HG03196 (cell line): ENCODE measurements at regions not wholly inside any gene's neighbourhood (a gene's known extent, or its start where the extent isn't known, plus 50 kb on each side); places are given as distances from the start of the nearest gene placed in this dataset.

Experiments
- ATAC-seq: cut with Tn5 transposase; IDR thresholded peaks from one replicate; pipeline ENCODE4 v1.9.1; 2021; ENCODE audit not compliant: unreplicated experiment

DNA sequence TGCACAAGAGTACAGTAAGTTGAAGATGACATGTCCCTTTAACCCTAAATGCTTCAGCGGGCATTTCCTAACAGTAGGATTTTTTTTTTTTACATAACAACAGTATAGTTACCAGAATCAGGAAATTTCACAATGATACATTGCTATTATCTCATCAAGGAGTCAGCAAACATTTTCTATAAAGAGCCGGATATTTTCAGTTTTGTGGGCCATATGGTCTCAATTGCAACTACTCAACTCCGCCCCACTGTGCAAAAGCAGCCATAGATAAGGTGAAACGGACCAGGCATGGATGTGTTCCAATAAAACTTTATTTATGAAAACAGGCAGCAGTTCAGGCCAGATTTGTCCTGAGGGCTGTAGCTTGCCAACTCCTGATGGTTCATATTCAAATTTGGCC is 130.6 kb downstream of the SMAD6 start:
- ATAC-seq: no peak

DNA sequence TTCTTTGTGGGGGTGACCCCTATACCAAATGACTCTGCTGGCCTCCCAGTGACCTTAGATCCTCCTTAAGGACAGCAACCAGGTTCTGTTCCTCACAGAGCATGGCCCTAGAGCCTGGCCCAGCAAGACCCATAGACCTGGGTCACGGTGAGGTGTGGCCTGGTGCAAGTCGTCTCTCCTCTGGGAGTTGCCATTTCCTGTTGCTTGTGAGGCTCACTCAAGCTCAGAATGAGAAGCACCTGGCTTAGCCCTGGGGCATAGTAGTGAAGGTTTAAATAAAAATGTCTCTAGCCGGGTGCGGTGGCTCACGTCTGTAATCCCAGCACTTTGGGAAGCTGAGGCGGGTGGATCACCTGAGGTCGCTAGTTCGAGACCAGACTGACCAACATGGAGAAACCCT is 131.3 kb downstream of the SMAD6 start:
- ATAC-seq: no peak

DNA sequence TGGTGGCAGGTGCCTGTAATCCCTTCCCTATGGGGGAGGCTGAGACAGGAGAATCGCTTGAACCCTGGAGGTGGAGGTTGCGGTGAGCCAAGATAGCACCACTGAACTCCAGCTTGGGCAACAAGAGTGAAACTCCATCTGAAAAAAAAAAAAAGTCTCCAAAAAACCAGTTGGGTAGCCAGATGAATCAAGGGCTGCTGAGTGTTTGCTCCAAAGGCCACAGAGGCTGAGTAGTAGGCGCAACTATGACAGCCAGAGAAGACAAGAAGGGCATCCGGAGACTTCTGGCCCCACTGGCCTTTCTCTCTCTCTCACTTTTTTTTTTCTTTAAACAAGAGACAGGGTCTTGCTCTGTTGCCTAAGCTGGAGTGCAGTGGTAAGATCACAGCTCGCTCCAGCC is 131.8 kb downstream of the SMAD6 start:
- no peak for ATAC-seq

DNA sequence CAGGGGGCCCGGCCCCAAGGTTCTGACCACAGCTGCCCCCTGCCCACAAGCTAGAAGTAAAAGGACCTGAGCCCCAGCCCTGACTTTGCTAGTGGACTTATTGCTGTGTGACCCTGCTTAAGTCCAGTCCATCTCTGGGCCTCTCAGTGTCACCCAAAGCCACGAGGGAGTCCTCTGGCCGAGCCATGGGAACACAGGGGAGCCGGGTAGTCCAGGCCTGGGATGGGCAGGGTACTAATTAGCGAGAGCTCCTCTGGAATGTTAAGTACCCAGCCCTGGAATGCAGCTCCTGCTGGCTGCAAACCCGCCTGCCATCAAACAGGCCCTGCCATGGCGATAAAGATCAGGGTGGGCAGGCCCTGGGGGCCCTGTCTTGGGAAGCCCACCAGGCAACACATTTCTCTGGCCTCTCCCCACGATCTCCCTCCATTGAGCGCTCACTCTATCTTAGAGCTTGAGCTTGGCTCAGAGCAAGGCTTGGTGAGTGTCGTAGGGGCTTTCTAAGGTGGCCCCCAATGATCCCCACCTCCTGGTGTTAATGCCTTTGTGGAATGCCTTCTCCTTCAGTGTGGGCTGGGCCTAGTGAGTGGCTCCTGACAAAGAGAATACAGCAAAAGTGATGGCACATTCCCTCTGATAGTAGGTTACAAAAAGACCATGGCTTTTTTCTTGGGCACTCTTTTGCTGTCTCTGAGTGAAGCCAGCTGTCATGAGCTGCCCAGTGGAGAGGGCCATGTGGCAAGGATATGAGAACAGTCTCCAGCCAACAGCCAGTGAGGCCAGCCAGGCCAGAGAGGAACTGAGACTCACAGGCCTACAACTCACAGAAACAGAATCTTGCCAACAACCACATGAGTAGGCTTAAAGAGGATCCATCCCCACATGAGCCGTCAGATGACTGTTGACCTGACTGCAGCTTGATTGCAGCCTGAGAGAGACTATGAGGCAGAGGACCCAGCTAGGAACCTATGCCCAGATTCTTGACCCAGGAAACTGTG is 133.1 kb downstream of the SMAD6 start:
- ATAC-seq: no peak

DNA sequence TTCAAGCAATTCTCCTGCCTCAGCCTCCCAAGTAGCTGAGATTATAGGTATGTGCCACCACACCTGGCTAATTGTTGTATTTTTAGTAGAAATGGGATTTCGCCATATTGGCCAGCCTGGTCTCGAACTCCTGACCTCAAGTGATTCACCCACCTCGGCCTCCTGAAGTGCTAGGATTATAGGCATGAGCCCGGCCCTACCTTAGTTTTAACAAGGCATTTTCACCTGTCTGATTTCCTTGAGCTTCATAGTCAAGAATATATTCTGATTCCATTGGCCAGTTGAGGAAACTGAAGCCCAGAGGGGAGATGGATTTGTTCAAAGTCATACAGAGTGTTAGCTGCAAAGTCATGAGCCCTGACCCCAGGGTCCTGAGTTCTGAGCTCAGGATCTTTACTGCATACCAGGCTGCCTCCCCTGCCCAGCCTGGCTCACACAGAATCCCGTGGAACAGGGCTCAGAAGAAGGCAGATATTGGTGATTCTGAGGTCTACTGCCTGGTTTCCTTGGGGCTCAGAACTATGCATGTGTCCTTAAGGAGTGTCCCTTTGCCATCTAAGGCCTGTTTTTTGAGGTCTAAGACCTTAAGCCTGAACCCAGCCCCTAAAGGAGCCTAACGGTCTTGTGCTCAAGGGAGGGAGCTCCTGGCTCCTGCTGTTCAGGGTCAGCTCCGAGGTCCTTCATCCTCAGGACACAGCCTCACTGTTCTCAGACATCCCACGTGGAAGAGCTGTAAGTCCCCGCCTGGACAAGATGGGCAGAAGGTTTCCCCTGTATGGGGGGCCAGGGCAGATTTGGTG is 134.4 kb downstream of the SMAD6 start:
- ATAC-seq: no peak

DNA sequence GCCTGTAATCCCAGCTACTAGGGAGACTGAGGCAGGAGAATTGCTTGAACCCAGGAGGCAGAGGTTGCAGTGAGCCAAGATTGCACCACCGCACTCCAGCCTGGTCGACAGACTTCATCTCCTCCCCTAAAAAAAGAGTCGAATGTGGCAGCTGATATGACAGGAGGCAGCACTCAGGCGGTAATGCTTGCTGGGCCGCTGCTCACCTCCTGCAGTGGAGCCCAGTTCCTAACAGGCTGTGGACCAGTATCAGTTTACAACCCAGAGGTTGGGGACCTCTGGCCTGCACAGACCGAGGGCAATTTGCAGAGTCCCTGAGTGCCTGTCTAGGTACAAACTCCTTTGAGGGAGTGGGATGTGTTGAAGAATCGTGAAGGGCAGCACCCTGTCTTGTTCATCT is 136.2 kb downstream of the SMAD6 start:
- no peak for ATAC-seq

DNA sequence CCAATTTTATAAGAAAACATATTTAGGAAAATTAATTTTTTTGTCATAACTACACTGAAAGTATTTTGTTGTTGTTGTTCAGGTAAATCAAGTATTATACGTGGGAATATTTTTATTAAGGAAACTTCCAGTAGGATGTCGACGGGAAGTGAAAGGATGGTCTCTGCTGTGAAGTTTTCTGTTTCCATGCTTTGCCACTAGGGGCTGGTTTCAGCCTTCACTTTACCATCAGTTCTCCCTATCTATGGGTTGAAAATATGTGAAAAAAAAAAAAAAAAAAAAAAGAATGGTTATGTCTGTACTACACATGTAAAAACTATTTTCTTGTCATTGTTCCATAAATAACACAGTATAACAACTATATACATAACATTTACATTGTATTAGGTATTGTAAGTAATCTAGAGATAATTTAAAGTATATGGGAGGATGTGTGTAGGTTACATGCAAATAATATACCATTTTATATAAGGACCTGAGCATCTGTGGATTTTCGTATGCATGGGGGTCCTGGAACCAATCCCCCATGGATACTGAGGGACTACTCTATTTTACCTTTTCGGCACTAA is 136.7 kb downstream of the SMAD6 start:
- ATAC-seq: no peak

DNA sequence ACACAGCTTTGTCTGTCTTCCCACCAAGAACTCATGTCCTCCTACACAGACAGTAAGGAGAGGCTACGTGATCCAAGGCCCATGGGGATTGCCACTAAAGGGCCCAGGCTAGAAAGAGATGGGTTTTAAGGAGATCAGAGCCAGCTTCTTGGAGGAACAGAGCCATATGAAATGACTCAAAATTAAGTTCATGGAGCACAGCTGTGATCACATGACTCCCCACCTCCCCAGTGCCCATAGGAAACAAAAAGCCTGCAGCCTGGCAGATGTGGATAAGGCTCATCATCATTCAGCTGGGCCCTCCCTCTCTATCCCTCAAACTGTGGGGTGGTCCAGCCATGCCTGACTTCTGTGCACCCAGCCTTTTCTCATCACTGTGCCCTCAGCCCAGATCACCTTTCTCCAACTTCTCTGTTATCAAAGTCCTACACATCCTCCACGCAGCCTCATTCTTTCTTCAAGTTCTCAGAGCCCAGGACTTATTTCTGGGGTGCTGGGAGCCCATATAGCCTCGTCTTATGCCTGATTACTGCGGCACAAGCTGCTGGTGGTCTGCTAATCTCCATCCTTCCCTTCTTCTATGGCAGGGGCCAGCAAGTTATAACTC is 137.6 kb downstream of the SMAD6 start:
- ATAC-seq: no peak

DNA sequence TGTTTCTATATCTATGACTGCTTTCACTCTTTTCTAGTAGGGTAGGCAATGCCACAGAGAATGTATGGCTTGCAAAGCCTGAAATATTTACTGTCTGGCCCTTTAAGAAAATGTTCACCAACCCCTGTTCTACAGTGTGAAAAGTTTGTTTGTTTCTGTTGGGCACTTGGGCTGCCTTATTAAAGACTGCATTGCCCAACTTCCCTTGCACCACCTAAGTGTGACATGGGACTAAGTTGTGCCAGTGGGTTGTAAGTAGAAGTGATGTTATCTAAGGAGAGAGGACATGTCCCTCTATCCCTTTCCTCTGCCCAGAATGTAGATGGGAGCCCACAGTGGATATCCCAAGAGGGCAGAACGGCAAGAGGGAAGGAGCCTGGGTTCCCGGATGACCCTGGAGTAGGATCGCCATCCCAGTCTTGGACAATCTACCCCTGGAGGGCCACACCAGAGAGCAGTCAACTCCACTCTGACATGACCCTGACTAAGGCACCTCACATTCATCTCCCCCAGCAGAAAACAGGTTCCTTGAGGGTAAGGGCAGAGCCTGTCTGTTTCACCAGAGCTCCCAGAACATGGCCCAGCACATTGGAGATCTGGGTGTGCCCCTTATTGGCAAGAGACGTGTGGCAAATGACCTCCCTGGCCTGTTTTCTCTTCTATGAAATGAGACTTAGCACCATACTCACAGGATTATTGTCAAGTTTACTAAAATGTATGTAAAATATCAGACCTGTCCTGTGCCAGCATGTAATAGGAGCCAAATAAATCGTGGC is 138.8 kb downstream of the SMAD6 start:
- ATAC-seq: no peak

DNA sequence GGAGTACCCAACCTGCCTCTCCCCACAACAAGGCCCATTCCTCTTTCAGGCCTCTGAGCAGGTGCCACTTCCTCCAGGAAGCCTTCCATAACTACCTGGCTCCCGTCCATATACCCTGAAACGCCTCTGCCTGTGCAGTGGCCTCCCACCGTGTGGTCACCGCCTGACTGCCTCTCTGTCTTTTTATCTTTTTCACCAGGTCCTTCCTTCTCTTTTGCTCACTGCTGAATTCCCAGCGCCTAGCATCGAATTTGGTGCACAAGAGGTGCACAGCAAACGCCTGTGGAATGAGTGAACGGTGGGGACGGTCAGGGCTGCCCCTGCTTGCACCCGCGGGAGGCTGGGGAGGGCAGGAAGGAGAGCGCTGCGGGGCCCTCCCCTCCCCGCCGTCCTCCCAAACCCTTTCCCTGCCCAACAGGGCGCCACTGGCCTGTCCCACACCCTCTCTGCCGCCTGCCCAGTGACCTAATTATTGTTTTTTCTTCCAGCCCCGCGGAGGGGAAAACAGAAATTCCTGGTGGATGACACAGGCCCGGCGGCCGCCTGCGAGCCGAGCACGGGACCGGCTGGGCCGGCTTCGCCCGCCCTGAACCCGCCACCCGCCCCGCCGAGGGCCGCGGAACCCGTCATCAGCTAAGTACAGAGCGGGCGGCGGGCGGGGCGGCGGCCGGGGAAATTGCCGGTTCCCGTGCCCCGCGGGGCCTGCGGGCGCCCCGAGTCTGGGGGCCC is 140.1 kb downstream of the SMAD6 start:
- no peak for ATAC-seq

DNA sequence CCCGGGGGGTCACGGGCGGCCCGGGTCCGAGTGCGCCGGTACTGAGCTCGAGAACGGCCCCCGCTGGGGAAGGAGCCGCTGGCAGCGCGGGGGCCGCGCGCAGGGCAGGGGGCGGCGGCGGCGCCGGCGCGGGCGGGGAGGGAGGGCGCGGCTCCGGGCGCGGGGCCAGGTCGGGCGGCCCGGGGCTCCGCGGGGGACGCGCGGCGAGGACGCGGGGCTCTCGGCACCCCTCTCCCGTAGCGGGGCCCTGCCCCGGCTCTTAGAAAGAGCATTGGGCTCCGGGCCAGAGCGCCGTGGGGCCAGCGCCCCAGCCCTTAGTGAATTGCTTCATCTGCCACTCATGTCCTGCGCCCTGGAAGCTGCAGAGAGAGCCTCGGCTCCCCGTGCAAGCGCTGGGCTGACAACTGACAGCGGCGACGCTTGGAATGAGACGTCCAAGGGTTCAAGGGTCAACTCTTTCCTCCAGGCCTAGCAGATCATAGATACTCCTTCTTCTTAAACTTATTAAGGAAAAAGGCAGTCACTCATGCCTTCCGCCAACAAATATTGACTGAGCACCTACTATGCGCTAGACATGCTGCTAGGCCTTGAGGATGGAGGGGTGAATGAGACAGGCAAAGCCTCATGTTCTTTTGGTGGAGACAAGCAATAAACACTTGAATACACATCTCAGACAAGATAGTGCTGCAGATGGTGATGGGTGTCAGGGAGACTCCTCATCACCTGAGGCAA is 140.8 kb downstream of the SMAD6 start:
- no peak for ATAC-seq

DNA sequence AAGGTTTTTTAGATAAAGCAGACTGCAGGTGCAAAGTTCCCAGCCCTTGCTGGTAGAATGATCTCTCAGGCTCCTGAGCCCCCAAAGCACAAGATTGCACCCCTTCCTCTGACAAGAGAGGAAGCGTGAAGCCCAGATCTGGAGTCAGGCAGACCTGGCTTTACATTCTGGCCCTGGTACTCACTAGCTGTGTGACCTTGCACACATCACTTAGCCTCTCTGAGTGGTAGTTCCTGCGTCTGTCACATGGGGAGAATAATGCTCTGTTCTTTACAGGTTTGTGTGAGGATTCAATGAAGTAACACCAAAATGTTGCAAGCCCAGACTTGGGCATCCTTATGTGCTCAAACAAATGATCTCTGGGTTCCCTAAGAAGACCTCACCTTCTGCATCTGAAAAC is 141.5 kb downstream of the SMAD6 start:
- no peak for ATAC-seq

DNA sequence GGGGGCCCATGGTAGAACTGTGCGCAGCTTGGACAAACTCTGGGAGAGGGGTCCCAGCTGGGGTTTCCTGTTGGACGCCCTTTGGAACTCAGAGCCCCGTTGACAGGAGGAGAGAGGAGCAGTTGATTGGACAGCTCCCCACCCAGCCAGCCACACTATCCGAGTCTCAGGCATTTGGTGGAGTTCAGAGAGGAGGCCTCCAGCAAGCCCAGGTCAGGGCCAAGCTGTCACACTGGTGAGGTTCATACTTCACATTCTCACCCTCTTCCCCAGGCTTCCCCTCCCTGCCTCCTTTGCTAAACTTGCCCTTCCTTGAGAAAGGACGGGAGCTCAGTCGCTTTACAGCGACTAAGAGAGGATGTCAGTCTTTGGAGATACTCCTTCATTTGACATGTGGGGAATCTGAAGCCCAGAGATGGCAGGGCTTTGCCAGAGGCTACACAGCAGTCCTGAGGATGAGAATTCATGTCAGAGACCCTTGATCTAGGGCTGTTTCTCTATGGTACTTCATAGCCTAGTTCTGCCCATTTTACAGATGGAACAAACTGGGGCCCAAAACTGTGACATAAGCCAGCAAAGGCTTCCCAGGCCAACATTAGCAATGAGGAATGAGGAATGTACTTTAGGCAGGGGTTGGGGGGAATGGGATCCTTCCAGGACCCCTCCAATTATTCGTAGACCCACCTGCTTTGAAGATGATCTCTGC is 142.2 kb downstream of the SMAD6 start:
- ATAC-seq: no peak

DNA sequence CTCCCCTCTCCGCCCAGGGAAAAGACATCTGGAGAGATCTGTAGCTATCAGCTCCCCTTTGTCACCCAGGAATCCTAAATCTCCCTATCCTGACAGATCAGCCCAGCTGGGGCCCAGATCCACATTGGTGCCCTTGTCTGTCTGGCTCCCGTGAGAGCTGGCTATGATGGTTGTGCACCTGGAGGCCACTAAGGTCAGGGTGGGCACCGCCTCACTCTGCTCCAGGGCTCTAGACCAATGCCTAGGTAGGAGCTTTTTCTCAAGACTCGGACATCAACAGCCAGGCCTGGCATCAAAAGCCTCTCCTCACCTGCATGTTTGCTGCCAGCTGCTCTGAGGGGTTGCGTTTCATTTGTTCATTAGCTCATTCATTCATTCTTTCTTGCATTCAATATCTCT is 142.7 kb downstream of the SMAD6 start:
- no peak for ATAC-seq

DNA sequence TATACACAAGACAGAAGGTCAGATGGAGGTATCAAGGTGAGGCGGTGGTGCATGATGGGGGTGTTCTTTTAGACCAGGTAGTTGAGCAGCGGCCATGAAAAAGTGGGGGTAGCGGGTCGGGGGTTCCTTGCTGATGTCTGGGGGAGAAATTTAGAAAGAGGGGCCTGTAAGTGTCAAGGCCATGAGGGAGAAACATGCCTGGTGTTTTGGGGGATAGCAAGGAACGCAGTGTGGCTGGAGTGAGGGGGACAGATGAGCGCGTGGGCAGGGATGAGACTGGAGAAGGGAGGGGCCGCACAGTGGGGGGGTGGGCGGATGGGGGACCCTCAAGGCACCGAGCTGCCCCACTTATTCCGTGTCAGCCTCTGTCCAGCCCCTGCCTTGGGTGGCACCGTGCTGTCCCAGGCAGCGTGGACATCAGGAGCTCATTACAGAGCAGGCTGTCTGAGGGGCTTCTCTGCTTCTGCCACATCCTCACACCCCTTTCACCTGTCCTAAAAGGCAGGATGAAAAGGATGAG is 143.3 kb downstream of the SMAD6 start:
- no peak for ATAC-seq

DNA sequence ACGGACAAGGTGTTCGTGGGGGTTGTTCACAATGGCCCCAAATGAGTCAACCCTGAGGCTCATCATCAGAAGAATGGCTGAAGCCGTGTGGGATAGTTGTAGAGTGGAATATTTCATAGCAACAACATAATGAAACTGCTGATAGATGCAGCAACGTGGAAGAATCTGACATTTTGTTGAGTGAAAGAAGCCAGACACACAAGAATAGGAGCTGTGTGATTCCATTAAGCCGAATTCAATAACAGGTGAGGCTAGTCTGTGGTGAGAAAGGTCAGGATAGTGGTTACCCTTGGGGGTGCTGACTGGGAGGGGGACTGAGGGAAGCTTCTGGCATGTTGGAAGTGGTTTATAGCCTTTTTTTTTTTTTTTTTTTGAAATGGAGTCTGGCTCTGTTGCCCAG is 144.0 kb downstream of the SMAD6 start:
- no peak for ATAC-seq

DNA sequence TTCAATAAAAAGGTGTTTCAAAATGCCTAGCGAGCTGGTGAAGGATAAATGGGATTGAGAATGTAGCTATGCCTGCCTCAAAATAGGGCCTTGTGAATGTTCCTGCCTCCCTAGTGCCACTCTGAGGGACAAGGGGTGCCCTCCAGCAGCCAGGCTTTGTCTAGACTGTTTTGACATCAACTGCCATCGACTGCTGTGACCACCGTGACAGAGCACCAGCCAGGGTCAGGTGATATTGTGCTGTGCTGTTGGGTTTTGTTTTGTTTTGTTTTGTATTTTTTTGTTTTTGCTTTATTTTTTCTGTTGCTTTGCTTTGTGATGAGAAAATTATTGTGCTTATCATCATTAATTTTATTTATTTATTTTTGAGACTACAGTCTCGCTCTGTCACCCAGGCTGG is 144.8 kb downstream of the SMAD6 start:
- no peak for ATAC-seq

DNA sequence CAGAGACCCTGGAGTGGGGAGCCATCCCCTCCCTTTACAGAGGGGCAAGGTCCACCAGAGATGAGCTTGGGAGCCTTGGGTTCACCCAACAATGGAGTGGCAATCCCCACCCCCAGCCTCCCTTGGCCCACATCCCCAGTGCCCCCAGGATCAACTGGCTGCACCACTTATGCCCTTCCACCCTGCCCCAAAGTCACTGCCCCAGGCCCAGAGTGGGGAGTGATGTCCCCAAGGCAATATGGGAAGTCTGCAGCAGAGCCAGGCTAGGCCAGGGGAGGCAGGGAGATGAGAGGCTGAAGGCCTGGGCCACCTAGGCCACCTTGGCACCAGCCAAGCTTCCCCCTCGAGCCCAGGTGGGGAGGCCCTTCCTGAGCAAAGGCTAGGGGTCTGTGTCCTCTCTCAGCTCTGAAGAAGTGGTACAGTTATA is 145.5 kb downstream of the SMAD6 start:
- no peak for ATAC-seq
